GM18519 (cell line): ENCODE measurements at regions not wholly inside any gene's neighbourhood (a gene's known extent, or its start where the extent isn't known, plus 50 kb on each side); places are given as distances from the start of the nearest gene placed in this dataset.
"Not testable (repeated sequence)": the region's sequence is repeated elsewhere in the genome, so short reads cannot be mapped to it uniquely, and the experiment has no call there.

ENCODE experiments used
- ATAC-seq: cut with Tn5 transposase; IDR thresholded peaks from one replicate; pipeline ENCODE4 v1.9.1; 2021; ENCODE audit warnings: mild to moderate bottlenecking, moderate library complexity; ENCODE audit not compliant: unreplicated experiment, low FRiP score

GRCh38 chr13:65275108-65275507, 1955.0 kb downstream of the PCDH9 start:
- no peak for ATAC-seq

GRCh38 chr13:65273811-65274420, 1956.2 kb downstream of the PCDH9 start:
- not testable (repeated sequence) for ATAC-seq

GRCh38 chr13:65268009-65268408, 1962.1 kb downstream of the PCDH9 start:
- ATAC-seq: no peak

GRCh38 chr13:65265988-65266387, 1964.1 kb downstream of the PCDH9 start:
- no peak for ATAC-seq

- no peak for ATAC-seq
These were observed 1966.1 kb downstream of the PCDH9 start for GRCh38 chr13:65264066-65264465.

GRCh38 chr13:65260946-65261891, 1968.9 kb downstream of the PCDH9 start:
- ATAC-seq: no peak

GRCh38 chr13:65240773-65241172, 1989.4 kb downstream of the PCDH9 start:
- no peak for ATAC-seq

- no peak for ATAC-seq
These were observed 1993.2 kb downstream of the PCDH9 start for GRCh38 chr13:65236841-65237418.

- no peak for ATAC-seq
These were observed 2012.6 kb downstream of the PCDH9 start for GRCh38 chr13:65217471-65217995.

GRCh38 chr13:65202845-65203244, 2027.3 kb downstream of the PCDH9 start:
- ATAC-seq: not testable (repeated sequence)

- no peak for ATAC-seq
These were observed 2041.4 kb downstream of the PCDH9 start for GRCh38 chr13:65188721-65189120.

- ATAC-seq: no peak
These were observed 2062.1 kb downstream of the PCDH9 start for GRCh38 chr13:65168026-65168425.

- ATAC-seq: no peak
These were observed 2063.5 kb downstream of the PCDH9 start for GRCh38 chr13:65166675-65167074.

- no peak for ATAC-seq
These were observed 2070.3 kb downstream of the PCDH9 start for GRCh38 chr13:65159803-65160202.

GRCh38 chr13:65155861-65156260, 2074.3 kb downstream of the PCDH9 start:
- ATAC-seq: no peak

GRCh38 chr13:65154661-65155447, 2075.3 kb downstream of the PCDH9 start:
- ATAC-seq: no peak

- ATAC-seq: no peak
These were observed 2080.4 kb downstream of the PCDH9 start for GRCh38 chr13:65149687-65150086.

- ATAC-seq: no peak
These were observed 2086.2 kb downstream of the PCDH9 start for GRCh38 chr13:65143920-65144319.

GRCh38 chr13:65133094-65133493, 2097.0 kb downstream of the PCDH9 start:
- ATAC-seq: no peak

- ATAC-seq: no peak
These were observed 2104.9 kb downstream of the PCDH9 start for GRCh38 chr13:65125236-65125635.
